ENCODE measurements at regions not wholly inside any gene's neighbourhood (a gene's known extent, or its start where the extent isn't known, plus 50 kb on each side); places are given as distances from the start of the nearest gene placed in this dataset.

GRCh38 chr3:68239542-68239941 is 585.1 kb upstream of the SUCLG2 start:
- TF ChIP-seq, protein P1, sequence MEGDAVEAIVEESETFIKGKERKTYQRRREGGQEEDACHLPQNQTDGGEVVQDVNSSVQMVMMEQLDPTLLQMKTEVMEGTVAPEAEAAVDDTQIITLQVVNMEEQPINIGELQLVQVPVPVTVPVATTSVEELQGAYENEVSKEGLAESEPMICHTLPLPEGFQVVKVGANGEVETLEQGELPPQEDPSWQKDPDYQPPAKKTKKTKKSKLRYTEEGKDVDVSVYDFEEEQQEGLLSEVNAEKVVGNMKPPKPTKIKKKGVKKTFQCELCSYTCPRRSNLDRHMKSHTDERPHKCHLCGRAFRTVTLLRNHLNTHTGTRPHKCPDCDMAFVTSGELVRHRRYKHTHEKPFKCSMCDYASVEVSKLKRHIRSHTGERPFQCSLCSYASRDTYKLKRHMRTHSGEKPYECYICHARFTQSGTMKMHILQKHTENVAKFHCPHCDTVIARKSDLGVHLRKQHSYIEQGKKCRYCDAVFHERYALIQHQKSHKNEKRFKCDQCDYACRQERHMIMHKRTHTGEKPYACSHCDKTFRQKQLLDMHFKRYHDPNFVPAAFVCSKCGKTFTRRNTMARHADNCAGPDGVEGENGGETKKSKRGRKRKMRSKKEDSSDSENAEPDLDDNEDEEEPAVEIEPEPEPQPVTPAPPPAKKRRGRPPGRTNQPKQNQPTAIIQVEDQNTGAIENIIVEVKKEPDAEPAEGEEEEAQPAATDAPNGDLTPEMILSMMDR (IDR thresholded peaks at IDR 0.05), result no peak
- TF ChIP-seq POLR2A (IDR thresholded peaks at IDR 0.05), result no peak

Measured in tibial nerve (tissue), 3 donors.